DND-41 (cell line): ENCODE measurements at regions not wholly inside any gene's neighbourhood (a gene's known extent, or its start where the extent isn't known, plus 50 kb on each side); places are given as distances from the start of the nearest gene placed in this dataset.
"Not testable (repeated sequence)": the region's sequence is repeated elsewhere in the genome, so short reads cannot be mapped to it uniquely, and the experiment has no call there.

Source experiments
- ATAC-seq: fragments of 200-7000 bp; cut with Tn5 transposase; 3 replicates; pipeline ENCODE4 v1.9.1; 2021; ENCODE audit warnings: low read depth; ENCODE audit not compliant: insufficient read depth
- DNase-seq: peaks from one replicate; pipeline ENCODE4 v3.0.0-alpha.2; 2020
- H2AFZ ChIP-seq: 2 replicates; pipeline ENCODE4 v1.6.0; 2012; ENCODE audit warnings: low read depth, low read length
- H3K27ac ChIP-seq: 2 replicates; pipeline ENCODE4 v1.5.1; 2012; ENCODE audit warnings: low read length, inconsistent platforms
- H3K27me3 ChIP-seq: fragments of 200-600 bp; sonication (generic); 2 replicates; pipeline ENCODE4 v1.6.0; 2012; ENCODE audit warnings: low read length, mild to moderate bottlenecking, inconsistent platforms; ENCODE audit not compliant: insufficient read depth, poor library complexity
- H3K36me3 ChIP-seq: 2 replicates; pipeline ENCODE4 v1.5.1; 2012; ENCODE audit warnings: low read length, inconsistent platforms; ENCODE audit not compliant: insufficient read depth
- H3K4me1 ChIP-seq: 2 replicates; pipeline ENCODE4 v1.5.1; 2012; ENCODE audit warnings: mild to moderate bottlenecking, low read length; ENCODE audit not compliant: insufficient read depth
- H3K4me2 ChIP-seq: 2 replicates; pipeline ENCODE4 v1.6.0; 2012; ENCODE audit warnings: mild to moderate bottlenecking, moderate library complexity, low read length, inconsistent platforms; ENCODE audit not compliant: insufficient read depth
- H3K4me3 ChIP-seq, 2 experiments: fragments of 200-600 bp in 1 of 2; shearing (Covaris generic) in 1 of 2; 2 replicates each; pipeline ENCODE4 v1.5.1; 2012 to 2016; ENCODE audit warnings: inconsistent platforms in 2 of 2, low read length in 2 of 2, mild to moderate bottlenecking in 2 of 2, low read depth in 1 of 2, moderate library complexity in 1 of 2
- H3K79me2 ChIP-seq: 2 replicates; pipeline ENCODE4 v1.6.0; 2012; ENCODE audit warnings: low read length, inconsistent platforms; ENCODE audit not compliant: insufficient read depth
- H3K9ac ChIP-seq: 2 replicates; pipeline ENCODE4 v1.6.0; 2012; ENCODE audit warnings: low read depth, mild to moderate bottlenecking, inconsistent platforms, low read length, moderate library complexity
- H3K9me3 ChIP-seq: 2 replicates; pipeline ENCODE4 v1.5.1; 2012; ENCODE audit warnings: low read length, moderate library complexity, mild to moderate bottlenecking, inconsistent platforms; ENCODE audit not compliant: insufficient read depth, severe bottlenecking
- H4K20me1 ChIP-seq: 2 replicates; pipeline ENCODE4 v1.6.0; 2012; ENCODE audit warnings: low read length; ENCODE audit not compliant: insufficient read depth
- EZH2 ChIP-seq: IDR thresholded peaks from 3 replicates; pipeline ENCODE4 v1.6.1; 2012; ENCODE audit warnings: borderline replicate concordance, low read depth, mild to moderate bottlenecking, moderate library complexity, low read length, inconsistent platforms; ENCODE audit not compliant: severe bottlenecking
- TF ChIP-seq, protein P1 (sequence below): IDR thresholded peaks from 2 replicates; pipeline ENCODE4 v1.5.1; 2012; ENCODE audit warnings: borderline replicate concordance, low read length, moderate library complexity, mild to moderate bottlenecking; ENCODE audit not compliant: poor library complexity, severe bottlenecking; ENCODE audit errors: extremely low read depth

DNA sequence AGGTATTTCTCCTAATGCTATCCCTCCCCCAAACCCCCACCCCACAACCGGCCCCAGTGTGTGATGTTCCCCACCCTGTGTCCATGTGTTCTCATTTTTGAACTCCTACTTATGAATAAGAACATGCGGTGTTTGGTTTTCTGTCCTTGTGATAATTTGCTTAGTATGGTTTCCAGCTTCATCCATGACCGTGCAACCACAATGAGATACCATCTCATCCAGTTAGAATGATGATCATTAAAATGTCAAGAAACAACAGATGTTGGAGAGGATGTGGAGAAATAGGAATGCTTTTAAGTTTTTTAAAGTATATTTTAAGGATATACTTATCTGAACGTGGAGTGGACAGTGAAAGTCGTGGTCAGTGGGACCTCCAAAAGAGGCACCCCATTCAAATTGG lies 745.0 kb upstream of the AMELY start:
- TF ChIP-seq, protein P1, sequence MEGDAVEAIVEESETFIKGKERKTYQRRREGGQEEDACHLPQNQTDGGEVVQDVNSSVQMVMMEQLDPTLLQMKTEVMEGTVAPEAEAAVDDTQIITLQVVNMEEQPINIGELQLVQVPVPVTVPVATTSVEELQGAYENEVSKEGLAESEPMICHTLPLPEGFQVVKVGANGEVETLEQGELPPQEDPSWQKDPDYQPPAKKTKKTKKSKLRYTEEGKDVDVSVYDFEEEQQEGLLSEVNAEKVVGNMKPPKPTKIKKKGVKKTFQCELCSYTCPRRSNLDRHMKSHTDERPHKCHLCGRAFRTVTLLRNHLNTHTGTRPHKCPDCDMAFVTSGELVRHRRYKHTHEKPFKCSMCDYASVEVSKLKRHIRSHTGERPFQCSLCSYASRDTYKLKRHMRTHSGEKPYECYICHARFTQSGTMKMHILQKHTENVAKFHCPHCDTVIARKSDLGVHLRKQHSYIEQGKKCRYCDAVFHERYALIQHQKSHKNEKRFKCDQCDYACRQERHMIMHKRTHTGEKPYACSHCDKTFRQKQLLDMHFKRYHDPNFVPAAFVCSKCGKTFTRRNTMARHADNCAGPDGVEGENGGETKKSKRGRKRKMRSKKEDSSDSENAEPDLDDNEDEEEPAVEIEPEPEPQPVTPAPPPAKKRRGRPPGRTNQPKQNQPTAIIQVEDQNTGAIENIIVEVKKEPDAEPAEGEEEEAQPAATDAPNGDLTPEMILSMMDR: no peak
- TF ChIP-seq EZH2: no peak
- no peak overlapping the region for H3K4me3 ChIP-seq
- no peak overlapping the region for H3K9ac ChIP-seq
- H3K27ac ChIP-seq: no peak overlapping the region
- H2AFZ ChIP-seq: no peak overlapping the region
- H3K36me3 ChIP-seq: no peaks in the 10 kb centered on the region
- no peaks in the 10 kb centered on the region for H4K20me1 ChIP-seq
- no peaks in the 10 kb centered on the region for H3K27me3 ChIP-seq
- no peaks in the 10 kb centered on the region for H3K79me2 ChIP-seq
- H3K4me2 ChIP-seq: no peak overlapping the region
- no peak for ATAC-seq
- DNase-seq: no peak
- H3K4me1 ChIP-seq: no peaks in the 10 kb centered on the region
- no peaks in the 10 kb centered on the region for H3K9me3 ChIP-seq

DNA sequence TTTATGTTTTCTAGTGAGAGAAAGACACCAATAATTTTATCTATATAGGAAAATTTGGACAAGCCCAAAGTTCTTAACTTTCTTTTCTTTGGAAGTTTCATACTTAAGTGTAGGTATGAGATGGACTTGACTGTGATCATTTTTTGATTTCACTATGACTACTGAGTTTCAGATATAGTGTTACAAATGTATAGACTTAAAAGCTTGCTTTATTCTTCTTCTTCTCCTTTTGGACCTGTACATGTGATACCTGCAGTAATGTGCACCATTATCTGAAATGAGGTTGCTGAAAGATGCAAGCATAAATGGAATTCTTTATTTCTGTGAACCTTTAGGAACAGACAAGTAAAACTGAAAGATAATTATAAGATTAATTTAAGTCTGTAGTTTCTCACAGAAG lies 743.4 kb upstream of the AMELY start:
- Histone ChIP-seq H3K4me1 (peaks cover 12% of the 10 kb centered on the region), H2AFZ (no peak overlapping the region), H3K36me3 (no peaks in the 10 kb centered on the region), H3K4me3 (no peak overlapping the region), H3K79me2 (no peaks in the 10 kb centered on the region), H4K20me1 (no peaks in the 10 kb centered on the region), H3K27ac (no peak overlapping the region), H3K9ac (no peak overlapping the region), H3K9me3 (no peaks in the 10 kb centered on the region), H3K27me3 (no peaks in the 10 kb centered on the region), H3K4me2 (no peak overlapping the region)
- TF ChIP-seq EZH2: no peak
- TF ChIP-seq, protein P1: no peak
- ATAC-seq: no peak
- DNase-seq: no peak

DNA sequence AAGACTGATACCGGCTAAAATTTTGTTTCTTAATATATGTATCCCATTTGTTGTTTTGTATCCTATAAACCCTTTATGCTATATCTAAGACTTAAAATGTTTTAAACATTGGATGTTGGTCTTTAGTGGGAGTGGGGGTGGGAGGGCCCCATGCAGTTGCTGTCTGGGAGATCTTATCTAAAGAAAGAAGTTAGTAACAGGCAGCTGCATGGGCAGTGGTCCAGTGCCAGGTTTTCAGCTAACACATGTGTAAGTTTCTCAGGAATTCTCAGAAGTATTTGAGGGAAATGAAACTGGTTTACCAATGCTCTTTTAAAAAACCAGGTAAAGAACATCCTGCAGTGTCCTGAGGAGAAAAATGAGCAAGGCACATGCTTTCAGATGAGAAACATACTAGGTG lies 738.3 kb upstream of the AMELY start:
- H3K79me2 ChIP-seq, H3K4me3 ChIP-seq, H3K9ac ChIP-seq, DNase-seq, H3K36me3 ChIP-seq, H4K20me1 ChIP-seq, H3K27me3 ChIP-seq, H3K9me3 ChIP-seq, H3K4me2 ChIP-seq, ATAC-seq, H3K27ac ChIP-seq, H2AFZ ChIP-seq: not testable (repeated sequence)
- peaks cover 20% of the 10 kb centered on the region for H3K4me1 ChIP-seq
